Ovary (tissue), 7 donors: ENCODE measurements at regions not wholly inside any gene's neighbourhood (a gene's known extent, or its start where the extent isn't known, plus 50 kb on each side); places are given as distances from the start of the nearest gene placed in this dataset.
"Not testable (repeated sequence)": the region's sequence is repeated elsewhere in the genome, so short reads cannot be mapped to it uniquely, and the experiment has no call there.

Experiments used
- DNase-seq, 5 donors: peaks; one replicate each; pipeline ENCODE4 v3.0.0-alpha.2; 2019 to 2020
- H3K27ac ChIP-seq, 2 donors: fragments of 200-600 bp; one replicate each; pipeline versions ENCODE4 v1.5.1 to v1.8.0; 2019 to 2022
- H3K27me3 ChIP-seq: fragments of 200-600 bp; one replicate; pipeline ENCODE4 v1.8.0; 2022
- H3K36me3 ChIP-seq: fragments of 200-600 bp; sonication (generic); one replicate; pipeline ENCODE4 v1.5.1; 2019
- H3K4me1 ChIP-seq: one replicate; pipeline ENCODE4 v1.8.1; 2013; ENCODE audit warnings: mild to moderate bottlenecking, moderate library complexity; ENCODE audit not compliant: insufficient read depth
- H3K4me3 ChIP-seq: fragments of 200-600 bp; sonication (generic); one replicate; pipeline ENCODE4 v1.5.1; 2017
- H3K9me3 ChIP-seq, 2 donors: fragments of 200-600 bp in 1 of 2; sonication (generic) in 1 of 2; one replicate each; pipeline versions ENCODE4 v1.5.1 to v1.8.1; 2013 to 2019; ENCODE audit warnings: mild to moderate bottlenecking in 1 of 2, moderate library complexity in 1 of 2
- EP300 ChIP-seq: sonication (generic); formaldehyde crosslinking; IDR thresholded peaks from one replicate; pipeline ENCODE4 v1.6.1; 2017; ENCODE audit warnings: antibody characterized with exemption
- POLR2A ChIP-seq: fragments of 450-650 bp; IDR thresholded peaks from one replicate; pipeline ENCODE4 v1.6.1; 2017; ENCODE audit warnings: antibody characterized with exemption, mild to moderate bottlenecking, moderate library complexity
- WGBS, 3 donors: extraction: QIAGEN DNeasy Blood & Tissue Kit in 1 of 3; methylation state at CpG; one replicate each; pipeline versions ENCODE4 v1.1.5 to v1.1.7; 2013 to 2017; 5-methylcytosine and 5-hydroxymethylcytosine counted together
- intact Hi-C, 4 donors: fragments of 100-400 bp; cut with DNase I; formaldehyde crosslinking; loops; one replicate each; pipeline versions ENCODE4 v1.11.0 to v1.15.1; 2022 to 2023
- TF ChIP-seq, protein P1 (sequence below), 3 donors: fragments of 450-650 bp in 2 of 3; fragments of 200-600 bp in 1 of 3; IDR thresholded peaks; one replicate each; pipeline versions ENCODE4 v1.5.1 to v1.8.0; 2016 to 2022; ENCODE audit warnings: antibody characterized with exemption in 3 of 3, mild to moderate bottlenecking in 1 of 3
- donor health status: DM: no; HTN: no; CAD: no; lungs with moderate emphysema.
- donor health status: DM: no; HTN: no; CAD: no.
- donor health status: Bipolar disorder and iron deficiency.
- donor health status: DM: no; HTN: no; CAD: no.
- donor health status: DM: yes; HTN: yes; CAD: no.

DNA sequence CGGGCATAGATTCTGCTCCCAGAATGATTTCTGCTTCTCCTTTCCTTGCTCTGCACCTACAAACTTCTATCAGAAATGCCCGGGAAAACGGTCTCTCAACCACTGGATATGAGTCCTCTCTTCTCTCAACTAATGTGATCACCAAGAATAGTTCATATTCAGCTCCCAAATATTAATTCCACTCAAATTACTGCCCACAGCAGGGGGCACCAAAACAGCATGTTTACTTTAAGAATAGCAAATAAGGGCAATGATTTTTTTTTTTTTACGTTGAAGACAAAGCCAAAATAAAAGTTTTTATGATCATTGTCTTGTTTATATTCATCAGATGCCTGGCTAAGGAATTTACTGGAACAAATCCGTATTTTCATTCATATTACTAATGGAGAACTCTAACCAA lies 94.9 kb upstream of the PRSS1 start:
- Histone ChIP-seq H3K4me1 (no peaks in the 10 kb centered on the region), H3K4me3 (no peak overlapping the region), H3K27me3 (no peaks in the 10 kb centered on the region), H3K9me3 (no peaks in the 10 kb centered on the region), H3K36me3 (no peaks in the 10 kb centered on the region), H3K27ac (no peak overlapping the region)
- DNase-seq: no peak
- WGBS, 3 donors: 69 to 78% (median 71%) methylated on average over 5 of the region's 5 CpGs
- intact Hi-C loops: no loop called here
- no peak for TF ChIP-seq EP300
- TF ChIP-seq, protein P1, sequence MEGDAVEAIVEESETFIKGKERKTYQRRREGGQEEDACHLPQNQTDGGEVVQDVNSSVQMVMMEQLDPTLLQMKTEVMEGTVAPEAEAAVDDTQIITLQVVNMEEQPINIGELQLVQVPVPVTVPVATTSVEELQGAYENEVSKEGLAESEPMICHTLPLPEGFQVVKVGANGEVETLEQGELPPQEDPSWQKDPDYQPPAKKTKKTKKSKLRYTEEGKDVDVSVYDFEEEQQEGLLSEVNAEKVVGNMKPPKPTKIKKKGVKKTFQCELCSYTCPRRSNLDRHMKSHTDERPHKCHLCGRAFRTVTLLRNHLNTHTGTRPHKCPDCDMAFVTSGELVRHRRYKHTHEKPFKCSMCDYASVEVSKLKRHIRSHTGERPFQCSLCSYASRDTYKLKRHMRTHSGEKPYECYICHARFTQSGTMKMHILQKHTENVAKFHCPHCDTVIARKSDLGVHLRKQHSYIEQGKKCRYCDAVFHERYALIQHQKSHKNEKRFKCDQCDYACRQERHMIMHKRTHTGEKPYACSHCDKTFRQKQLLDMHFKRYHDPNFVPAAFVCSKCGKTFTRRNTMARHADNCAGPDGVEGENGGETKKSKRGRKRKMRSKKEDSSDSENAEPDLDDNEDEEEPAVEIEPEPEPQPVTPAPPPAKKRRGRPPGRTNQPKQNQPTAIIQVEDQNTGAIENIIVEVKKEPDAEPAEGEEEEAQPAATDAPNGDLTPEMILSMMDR (IDR thresholded peaks at IDR 0.05): no peak
- TF ChIP-seq POLR2A: no peak

- H3K9me3 ChIP-seq: no peaks in the 10 kb centered on the region
- WGBS, 3 donors: 85 to 94% (median 92%) methylated on average over 1 of the region's 1 CpG
- TF ChIP-seq, protein P1 (IDR thresholded peaks at IDR 0.05): no peak
- no peak for TF ChIP-seq POLR2A
- no peak for TF ChIP-seq EP300
- DNase-seq: no peak
- H3K4me3 ChIP-seq: no peak overlapping the region
- no peak overlapping the region for H3K27ac ChIP-seq
- no peaks in the 10 kb centered on the region for H3K27me3 ChIP-seq
- H3K4me1 ChIP-seq: no peaks in the 10 kb centered on the region
- no peaks in the 10 kb centered on the region for H3K36me3 ChIP-seq
- intact Hi-C loops: no loop called here
Observed at GRCh38 chr7:142647749-142648148, 101.5 kb upstream of the PRSS1 start.

DNA sequence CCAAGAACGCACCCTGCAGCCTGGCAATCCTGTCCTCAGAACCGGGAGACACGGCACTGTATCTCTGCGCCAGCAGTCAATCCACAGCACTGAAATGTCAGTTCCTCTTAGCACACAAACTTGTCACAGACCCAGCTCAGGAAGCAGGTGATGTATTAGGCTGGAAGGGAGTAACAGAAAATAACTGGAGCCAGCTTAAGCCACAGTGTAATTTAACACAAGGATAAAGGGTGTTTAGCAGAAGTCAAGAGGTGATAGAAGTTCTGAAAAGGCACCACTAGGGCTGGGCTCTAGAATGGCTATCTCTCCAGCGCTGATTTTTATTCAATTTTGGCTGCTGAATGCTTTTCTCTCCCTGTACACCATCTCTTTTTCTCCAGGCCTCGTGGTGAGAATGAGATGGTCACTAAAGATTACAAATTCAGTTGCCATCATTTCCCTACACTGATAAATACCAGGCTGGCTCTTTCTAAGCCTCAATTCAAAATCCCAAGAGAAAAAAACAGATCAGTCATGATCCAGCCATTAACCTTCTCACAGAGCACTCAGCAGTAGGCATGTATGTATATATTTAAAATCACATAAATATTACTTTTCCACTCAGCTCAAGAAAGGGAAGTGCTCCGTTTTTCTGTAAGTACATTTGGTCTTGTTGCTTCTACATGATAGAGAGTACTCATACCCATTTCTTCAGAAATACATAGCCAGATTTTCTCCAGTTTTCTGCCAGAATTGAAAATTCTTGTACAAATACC lies 102.7 kb upstream of the PRSS1 start:
- H3K36me3 ChIP-seq: no peaks in the 10 kb centered on the region
- no peak overlapping the region for H3K27ac ChIP-seq
- no peak for DNase-seq
- WGBS, 3 donors: 48 to 68% (median 51%) methylated on average over 7 of the region's 7 CpGs
- H3K9me3 ChIP-seq: no peaks in the 10 kb centered on the region
- TF ChIP-seq POLR2A: no peak
- TF ChIP-seq EP300: no peak
- TF ChIP-seq, protein P1 (IDR thresholded peaks at IDR 0.05): no peak
- H3K4me1 ChIP-seq: no peaks in the 10 kb centered on the region
- H3K27me3 ChIP-seq: no peaks in the 10 kb centered on the region
- H3K4me3 ChIP-seq: no peak overlapping the region
- intact Hi-C loops: no loop called here

DNA sequence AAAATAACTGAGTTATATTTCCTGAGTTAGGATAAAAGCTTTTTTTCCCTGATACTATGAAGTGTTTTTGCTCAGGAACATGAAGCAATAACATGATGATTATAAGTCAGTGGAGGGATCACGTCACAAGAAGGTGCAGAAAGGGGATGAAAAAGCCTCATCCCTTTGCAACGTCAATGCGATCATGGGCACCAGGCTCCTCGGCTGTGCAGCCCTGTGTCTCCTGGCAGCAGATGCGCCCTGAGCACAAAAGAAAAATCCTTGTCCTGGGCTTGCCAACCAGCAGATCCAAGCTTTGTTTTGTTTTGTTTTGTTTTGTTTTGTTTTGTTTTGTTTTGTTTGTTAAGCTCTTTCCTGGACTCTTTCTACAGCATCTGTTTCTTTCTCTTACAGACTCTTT lies 103.5 kb upstream of the PRSS1 start:
- Histone ChIP-seq H3K4me3 (no peak overlapping the region), H3K27me3 (no peaks in the 10 kb centered on the region), H3K27ac (no peak overlapping the region), H3K9me3 (no peaks in the 10 kb centered on the region), H3K4me1 (no peaks in the 10 kb centered on the region), H3K36me3 (no peaks in the 10 kb centered on the region)
- WGBS, 3 donors: 6 to 33% (median 7%) methylated on average over 5 of the region's 5 CpGs
- no peak for DNase-seq
- intact Hi-C loops: no loop called here
- TF ChIP-seq POLR2A: no peak
- no peak for TF ChIP-seq EP300

- no peak overlapping the region for H3K4me3 ChIP-seq
- no peak for TF ChIP-seq POLR2A
- TF ChIP-seq, protein P1 (IDR thresholded peaks at IDR 0.05): no peak
- TF ChIP-seq EP300: no peak
- H3K27me3 ChIP-seq: no peaks in the 10 kb centered on the region
- no peak for DNase-seq
- H3K9me3 ChIP-seq: no peaks in the 10 kb centered on the region
- intact Hi-C loops: no loop called here
- H3K27ac ChIP-seq: no peak overlapping the region
- H3K4me1 ChIP-seq: no peaks in the 10 kb centered on the region
- no peaks in the 10 kb centered on the region for H3K36me3 ChIP-seq
Observed at GRCh38 chr7:142642316-142642715, 107.0 kb upstream of the PRSS1 start.

GRCh38 chr7:142641252-142641651 lies 108.0 kb upstream of the PRSS1 start:
- intact Hi-C loops, H3K4me1 ChIP-seq, H3K27ac ChIP-seq, H3K27me3 ChIP-seq, DNase-seq, H3K9me3 ChIP-seq, H3K36me3 ChIP-seq, H3K4me3 ChIP-seq: not testable (repeated sequence)
- WGBS, 3 donors: 76 to 81% (median 80%) methylated on average over 4 of the region's 4 CpGs
